Lower lobe of right lung (tissue), 2 donors: ENCODE measurements at regions not wholly inside any gene's neighbourhood (a gene's known extent, or its start where the extent isn't known, plus 50 kb on each side); places are given as distances from the start of the nearest gene placed in this dataset.

Experiments used
- ATAC-seq, 2 donors: fragments of 200-7000 bp; cut with Tn5 transposase; one replicate each; pipeline ENCODE4 v1.9.1; 2020 to 2022; ENCODE audit warnings: mild to moderate bottlenecking in 2 of 2, moderate library complexity in 2 of 2
- DNase-seq: peaks from one replicate; pipeline ENCODE4 v3.0.0-alpha.2; 2020
- H3K27ac ChIP-seq: fragments of 200-600 bp; one replicate; pipeline ENCODE4 v1.8.0; 2022
- H3K27me3 ChIP-seq: fragments of 200-600 bp; one replicate; pipeline ENCODE4 v1.8.0; 2022; ENCODE audit warnings: low read depth
- H3K36me3 ChIP-seq: fragments of 200-600 bp; one replicate; pipeline ENCODE4 v1.8.0; 2022; ENCODE audit warnings: mild to moderate bottlenecking
- H3K4me1 ChIP-seq: fragments of 200-600 bp; one replicate; pipeline ENCODE4 v1.8.0; 2022
- H3K4me3 ChIP-seq: fragments of 200-600 bp; one replicate; pipeline ENCODE4 v1.8.0; 2022; ENCODE audit warnings: mild to moderate bottlenecking
- H3K9me3 ChIP-seq: fragments of 200-600 bp; one replicate; pipeline ENCODE4 v1.8.0; 2022
- CTCF ChIP-seq: fragments of 200-600 bp; IDR thresholded peaks from one replicate; pipeline ENCODE4 v1.8.0; 2022; ENCODE audit warnings: antibody characterized with exemption, mild to moderate bottlenecking
- intact Hi-C: fragments of 100-400 bp; cut with DNase I; formaldehyde crosslinking; loops from one replicate; pipeline ENCODE4 v1.11.0; 2022
- donor health status: DM: no; HTN: yes; CAD: no; lungs with severe emphysema.

GRCh38 chr15:62617741-62618140, 424.8 kb upstream of the TPM1 start:
- Histone ChIP-seq H3K36me3 (no peaks in the 10 kb centered on the region), H3K4me1 (peaks cover 5% of the 10 kb centered on the region), H3K9me3 (no peaks in the 10 kb centered on the region), H3K4me3 (no peak overlapping the region), H3K27me3 (no peaks in the 10 kb centered on the region), H3K27ac (no peak overlapping the region)
- intact Hi-C loops, result no loop called here
- DNase-seq (no peak), ATAC-seq (no peak)
- TF ChIP-seq CTCF, result no peak

GRCh38 chr15:62618432-62618831, 424.1 kb upstream of the TPM1 start:
- no peaks in the 10 kb centered on the region for H3K9me3 ChIP-seq
- peaks cover 5% of the 10 kb centered on the region for H3K4me1 ChIP-seq
- no peaks in the 10 kb centered on the region for H3K27me3 ChIP-seq
- intact Hi-C loops, result no loop called here
- DNase-seq, result no peak
- no peak for ATAC-seq
- no peak for TF ChIP-seq CTCF
- no peaks in the 10 kb centered on the region for H3K36me3 ChIP-seq
- no peak overlapping the region for H3K4me3 ChIP-seq
- no peak overlapping the region for H3K27ac ChIP-seq

GRCh38 chr15:62618846-62619504, 423.6 kb upstream of the TPM1 start:
- no peak for TF ChIP-seq CTCF
- Histone ChIP-seq H3K27me3 (no peaks in the 10 kb centered on the region), H3K4me1 (peaks cover 5% of the 10 kb centered on the region), H3K36me3 (no peaks in the 10 kb centered on the region), H3K27ac (no peak overlapping the region), H3K9me3 (no peaks in the 10 kb centered on the region), H3K4me3 (no peak overlapping the region)
- DNase-seq (no peak), ATAC-seq (no peak)
- intact Hi-C loops, result no loop called here

- intact Hi-C loops, result no loop called here
- H3K9me3 ChIP-seq, result no peaks in the 10 kb centered on the region
- no peak overlapping the region for H3K4me3 ChIP-seq
- DNase-seq (no peak), ATAC-seq (no peak)
- H3K27ac ChIP-seq, result no peak overlapping the region
- H3K27me3 ChIP-seq, result no peaks in the 10 kb centered on the region
- H3K4me1 ChIP-seq, result peaks cover 5% of the 10 kb centered on the region
- H3K36me3 ChIP-seq, result no peaks in the 10 kb centered on the region
- TF ChIP-seq CTCF, result no peak
Measured at GRCh38 chr15:62619526-62619925, 423.0 kb upstream of the TPM1 start.

GRCh38 chr15:62622775-62623174, 419.8 kb upstream of the TPM1 start:
- no peak overlapping the region for H3K27ac ChIP-seq
- H3K9me3 ChIP-seq, result no peaks in the 10 kb centered on the region
- ATAC-seq (no peak), DNase-seq (no peak)
- H3K36me3 ChIP-seq, result no peaks in the 10 kb centered on the region
- H3K4me1 ChIP-seq, result no peaks in the 10 kb centered on the region
- TF ChIP-seq CTCF, result no peak
- no peaks in the 10 kb centered on the region for H3K27me3 ChIP-seq
- no peak overlapping the region for H3K4me3 ChIP-seq
- intact Hi-C loops, result no loop called here
